HG02840 (cell line): ENCODE measurements at regions not wholly inside any gene's neighbourhood (a gene's known extent, or its start where the extent isn't known, plus 50 kb on each side); places are given as distances from the start of the nearest gene placed in this dataset.

Experiments used
- ATAC-seq: cut with Tn5 transposase; IDR thresholded peaks from one replicate; pipeline ENCODE4 v1.9.1; 2021; ENCODE audit warnings: mild to moderate bottlenecking, moderate library complexity, moderate number of reproducible peaks; ENCODE audit not compliant: unreplicated experiment, low FRiP score

GRCh38 chr5:68550015-68550414, 334.5 kb downstream of the PIK3R1 start:
- ATAC-seq = no peak

DNA sequence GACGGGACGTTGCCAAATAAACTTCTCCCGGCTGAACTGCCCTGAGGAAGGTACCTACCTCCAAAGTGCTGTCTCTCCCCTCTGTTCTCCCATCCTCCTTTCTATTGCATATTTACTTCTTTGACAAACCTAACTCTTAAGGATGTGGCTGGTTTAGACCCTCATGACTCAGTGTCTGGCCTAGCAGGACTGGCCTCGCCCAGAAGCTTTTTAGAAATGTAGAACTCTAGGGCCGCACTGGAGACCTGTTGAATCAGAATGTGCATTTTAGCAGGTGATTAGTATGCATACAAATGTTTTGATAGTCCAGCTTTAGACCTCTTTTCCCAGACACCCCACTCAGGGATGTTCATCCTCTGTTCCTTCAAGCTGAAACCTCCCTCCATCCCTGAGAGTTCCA, 335.9 kb downstream of the PIK3R1 start:
- no peak for ATAC-seq

DNA sequence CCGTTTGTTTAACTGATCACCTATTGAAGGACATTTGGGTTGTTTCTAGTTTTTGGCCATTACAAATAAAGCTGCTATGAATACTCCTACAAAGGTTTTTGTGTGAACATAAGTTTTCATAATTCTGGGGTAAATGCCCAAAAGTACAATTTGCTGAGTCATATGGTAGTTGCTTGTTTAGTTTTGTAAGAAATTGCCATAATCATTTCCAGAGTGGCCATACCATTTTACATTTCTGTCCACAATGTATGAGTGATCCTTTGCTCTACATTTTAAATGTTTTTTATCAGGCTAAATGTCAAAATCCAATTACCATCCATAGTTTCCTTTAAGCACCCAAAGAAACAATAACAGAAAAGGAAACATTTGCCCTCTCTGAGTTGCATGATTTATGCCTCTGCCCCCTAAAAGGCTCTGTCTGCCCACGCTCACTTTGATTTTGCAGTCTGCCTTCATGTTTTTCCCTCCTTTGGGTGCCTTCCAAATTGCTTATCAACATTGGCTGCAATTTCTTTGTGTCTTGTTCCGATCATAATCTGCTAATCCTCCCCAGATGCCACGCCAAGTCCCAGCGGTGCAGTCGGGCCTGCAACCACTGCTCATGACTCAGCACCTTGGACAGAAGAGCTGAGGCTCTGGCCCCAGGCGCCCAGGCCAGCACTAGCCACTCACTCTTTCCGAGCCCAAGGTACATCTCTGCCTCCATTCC, 339.2 kb downstream of the PIK3R1 start:
- no peak for ATAC-seq

DNA sequence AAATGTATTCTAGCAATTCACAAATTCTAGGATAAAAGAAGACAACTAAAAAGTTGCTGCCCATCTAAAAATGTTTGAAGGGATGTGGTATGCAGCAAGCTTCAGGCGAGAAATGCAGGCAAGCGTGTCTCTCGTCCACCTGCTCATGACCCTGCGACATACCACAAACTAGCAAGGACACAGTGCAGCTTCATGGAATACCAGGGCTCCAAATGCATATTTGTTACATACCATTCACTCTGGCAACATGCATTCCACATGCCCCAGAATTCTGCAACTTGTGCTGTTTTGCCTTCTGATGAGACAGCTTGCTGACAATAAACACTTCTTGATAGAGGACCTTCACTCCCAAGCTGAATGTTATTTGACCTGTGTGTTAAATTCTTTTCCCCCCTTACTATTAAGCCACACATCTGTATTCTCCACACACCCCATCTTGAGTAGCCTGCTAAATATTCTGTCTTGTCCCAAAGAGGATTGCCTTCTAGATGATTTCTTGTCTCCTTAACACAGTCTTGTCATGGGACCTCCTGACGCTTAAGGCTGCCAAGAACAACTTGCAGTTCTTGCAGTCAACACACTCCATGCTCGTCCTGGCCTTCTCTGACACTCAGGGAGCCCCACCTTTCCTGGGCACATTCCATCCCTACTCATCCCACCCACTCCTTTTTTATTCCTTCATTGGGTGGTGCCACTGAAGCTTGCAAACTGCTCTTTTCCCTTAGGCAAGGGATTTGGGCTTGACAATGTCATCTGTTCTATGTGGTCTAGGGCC, 340.5 kb downstream of the PIK3R1 start:
- no peak for ATAC-seq

DNA sequence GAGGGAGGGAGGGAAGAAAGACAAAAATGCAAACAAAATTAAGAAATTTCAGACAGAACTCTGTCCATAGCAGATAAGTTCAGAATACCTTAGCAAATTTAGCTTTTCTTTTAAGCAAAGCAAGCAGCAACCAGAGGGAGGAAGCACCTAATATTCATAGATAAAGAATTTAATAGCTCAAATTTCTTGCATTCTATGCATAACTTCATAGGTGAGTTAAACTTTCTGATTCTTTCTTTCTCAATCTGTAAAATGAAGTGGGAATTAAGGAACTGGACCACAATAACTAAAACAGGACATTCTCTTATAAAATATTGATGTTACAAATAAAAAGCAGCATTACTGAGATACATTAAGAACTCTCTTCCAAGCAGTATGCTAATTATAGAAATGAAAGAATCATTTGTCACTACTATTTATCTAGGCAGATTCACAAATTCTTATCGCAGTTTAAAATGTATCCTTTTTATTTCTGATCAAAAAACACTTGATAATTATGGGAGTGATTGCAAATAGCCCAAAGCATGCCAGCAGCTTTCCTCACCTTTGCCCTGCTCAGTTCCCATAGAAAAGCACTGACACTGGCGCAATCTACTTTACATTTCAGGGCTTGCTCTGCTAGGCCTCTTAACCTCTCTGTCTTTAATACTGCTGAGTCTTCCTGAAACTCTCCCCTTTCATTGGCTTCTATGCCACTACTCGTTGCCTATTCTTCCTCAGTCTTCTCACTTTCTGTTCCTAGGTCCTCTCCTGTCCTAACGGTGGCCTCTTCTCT, 341.8 kb downstream of the PIK3R1 start:
- ATAC-seq = no peak

DNA sequence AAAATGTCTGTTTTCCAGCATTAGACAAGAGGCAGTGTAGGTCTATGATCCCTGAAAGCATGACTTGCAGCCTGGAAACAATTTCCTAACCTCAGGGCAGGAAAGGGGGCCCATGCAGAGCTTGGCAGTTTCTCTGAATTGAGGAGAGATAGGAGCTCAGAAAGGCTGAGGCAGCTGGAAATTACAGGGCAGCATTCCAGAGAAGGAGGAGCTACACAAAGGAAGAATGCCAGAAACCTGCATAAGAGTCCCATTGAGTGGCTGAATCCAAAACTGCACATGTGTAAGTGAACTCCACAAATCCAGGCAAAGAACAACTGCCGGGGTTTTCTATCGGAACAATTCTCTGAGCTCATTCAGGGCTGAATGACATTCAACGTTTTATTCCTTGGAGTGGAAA, 346.8 kb downstream of the PIK3R1 start:
- no peak for ATAC-seq

DNA sequence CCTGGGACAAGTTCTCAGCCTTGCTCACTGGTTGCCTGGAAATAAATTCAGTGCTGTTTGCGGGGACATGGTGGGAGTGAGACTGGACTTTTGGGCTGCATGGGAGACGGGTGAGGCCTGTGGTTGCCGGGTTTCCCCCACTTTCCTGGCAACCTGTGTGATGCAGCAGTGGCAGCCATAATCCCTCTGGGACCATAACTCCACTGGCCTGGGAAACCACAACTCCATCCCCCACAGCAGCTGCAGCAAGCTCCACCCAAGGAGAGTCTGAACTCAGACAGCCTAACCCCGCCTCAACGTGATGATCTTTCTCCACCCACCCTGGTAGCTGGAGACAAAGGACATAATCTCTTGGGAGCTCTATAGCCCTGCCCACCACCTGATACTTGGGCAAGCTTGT, 349.9 kb downstream of the PIK3R1 start:
- no peak for ATAC-seq

GRCh38 chr5:68576805-68577204, 361.2 kb downstream of the PIK3R1 start:
- no peak for ATAC-seq

GRCh38 chr5:68582284-68582683, 366.7 kb downstream of the PIK3R1 start:
- no peak for ATAC-seq

DNA sequence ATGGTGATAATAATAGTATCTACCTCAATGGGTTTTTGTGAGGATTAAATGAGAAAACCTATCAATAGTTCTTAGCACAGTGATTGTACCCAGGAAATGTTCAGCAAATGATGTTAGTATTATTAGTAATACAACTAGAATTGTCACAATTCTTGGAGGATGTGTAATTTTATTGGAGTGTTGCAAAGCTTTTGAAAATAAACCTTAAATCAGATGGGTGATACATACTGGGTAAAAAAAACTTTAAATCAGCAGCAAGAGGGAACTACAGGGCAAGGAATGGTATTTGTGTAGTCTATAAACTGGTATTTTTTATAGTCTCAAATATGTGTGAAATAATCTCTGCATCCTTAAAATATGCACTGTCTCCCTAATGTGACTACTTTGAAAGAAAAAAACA, 371.6 kb downstream of the PIK3R1 start:
- ATAC-seq = no peak

GRCh38 chr5:68591850-68592249, 376.3 kb downstream of the PIK3R1 start:
- no peak for ATAC-seq

DNA sequence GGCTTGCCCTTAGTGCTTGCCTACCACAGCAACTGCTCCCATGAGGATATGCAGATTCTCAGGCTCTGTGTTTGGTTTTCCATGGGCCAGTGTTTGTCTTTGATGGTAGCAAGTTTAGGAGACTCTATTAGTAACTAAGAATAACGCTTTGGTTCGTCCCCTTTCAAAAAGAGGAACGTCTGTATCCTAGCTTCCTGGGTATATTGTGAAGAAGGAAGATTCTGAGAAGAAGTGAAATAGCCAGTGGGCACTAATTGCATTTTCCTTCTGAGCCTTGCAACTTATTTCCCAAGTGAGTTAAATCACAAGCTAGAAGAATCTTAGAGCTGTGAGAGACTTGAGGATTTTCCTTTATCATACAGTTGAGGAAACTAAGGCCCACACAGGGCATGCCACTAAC, 376.8 kb downstream of the PIK3R1 start:
- ATAC-seq = no peak

DNA sequence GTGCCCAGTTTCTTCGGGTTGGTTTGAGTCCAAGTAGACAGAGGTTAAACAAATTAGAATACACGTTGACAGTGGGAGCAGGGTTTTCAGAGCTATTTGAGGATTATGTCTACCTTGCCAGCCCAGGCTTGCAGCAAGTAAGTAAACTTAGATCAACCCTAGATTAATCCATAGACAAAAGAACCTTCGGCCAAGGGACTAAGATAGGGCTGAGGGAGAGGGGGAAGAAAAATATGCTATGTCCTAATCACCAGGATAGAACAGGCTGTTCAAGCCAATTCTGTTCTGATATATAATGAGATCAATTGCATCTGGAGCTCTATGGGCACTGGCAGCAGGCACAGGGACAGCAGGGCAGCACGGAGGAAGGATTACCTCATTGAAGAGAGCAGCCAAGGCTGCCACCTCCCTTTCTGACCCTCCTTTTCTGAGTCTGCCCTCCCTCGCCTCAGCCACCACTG, 377.7 kb downstream of the PIK3R1 start:
- ATAC-seq = no peak

DNA sequence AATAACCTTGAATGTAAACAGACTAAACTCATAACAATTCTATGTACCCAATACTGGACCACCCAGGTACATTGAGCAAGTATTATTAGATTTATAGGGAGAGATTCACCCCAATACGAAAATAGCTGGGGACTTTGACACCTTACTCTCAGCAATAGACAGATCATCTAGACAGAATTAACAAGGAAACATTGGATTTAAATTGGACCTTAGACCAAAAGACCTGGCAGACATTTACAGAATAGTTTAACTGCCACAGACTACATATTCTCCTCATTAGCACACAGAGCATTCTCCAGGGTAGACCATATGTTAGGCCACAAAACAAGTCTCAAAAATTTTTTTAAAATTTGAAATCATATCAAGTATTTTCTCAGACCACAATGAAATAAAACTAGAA, 397.4 kb downstream of the PIK3R1 start:
- ATAC-seq = no peak

GRCh38 chr5:68618501-68618900, 402.9 kb downstream of the PIK3R1 start:
- no peak for ATAC-seq

DNA sequence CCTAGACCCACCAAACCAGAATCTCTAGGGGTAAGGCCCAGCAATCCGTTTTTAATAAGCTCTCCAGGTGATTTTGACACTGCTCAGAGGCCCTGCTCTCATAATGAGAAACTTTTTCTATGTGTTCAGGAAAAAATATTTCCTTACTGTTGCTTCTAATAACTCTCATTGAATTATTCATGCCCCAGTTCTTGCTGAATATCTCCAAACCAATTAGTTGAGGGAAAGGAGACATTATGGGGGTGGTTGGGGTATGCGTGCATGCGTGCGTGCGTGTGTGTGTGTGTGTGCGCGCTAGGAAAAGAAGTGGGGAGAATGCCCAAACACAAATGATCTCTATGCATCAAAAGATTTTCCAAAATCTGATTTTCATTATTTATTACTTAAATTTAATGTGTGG, 411.4 kb downstream of the PIK3R1 start:
- ATAC-seq = no peak

DNA sequence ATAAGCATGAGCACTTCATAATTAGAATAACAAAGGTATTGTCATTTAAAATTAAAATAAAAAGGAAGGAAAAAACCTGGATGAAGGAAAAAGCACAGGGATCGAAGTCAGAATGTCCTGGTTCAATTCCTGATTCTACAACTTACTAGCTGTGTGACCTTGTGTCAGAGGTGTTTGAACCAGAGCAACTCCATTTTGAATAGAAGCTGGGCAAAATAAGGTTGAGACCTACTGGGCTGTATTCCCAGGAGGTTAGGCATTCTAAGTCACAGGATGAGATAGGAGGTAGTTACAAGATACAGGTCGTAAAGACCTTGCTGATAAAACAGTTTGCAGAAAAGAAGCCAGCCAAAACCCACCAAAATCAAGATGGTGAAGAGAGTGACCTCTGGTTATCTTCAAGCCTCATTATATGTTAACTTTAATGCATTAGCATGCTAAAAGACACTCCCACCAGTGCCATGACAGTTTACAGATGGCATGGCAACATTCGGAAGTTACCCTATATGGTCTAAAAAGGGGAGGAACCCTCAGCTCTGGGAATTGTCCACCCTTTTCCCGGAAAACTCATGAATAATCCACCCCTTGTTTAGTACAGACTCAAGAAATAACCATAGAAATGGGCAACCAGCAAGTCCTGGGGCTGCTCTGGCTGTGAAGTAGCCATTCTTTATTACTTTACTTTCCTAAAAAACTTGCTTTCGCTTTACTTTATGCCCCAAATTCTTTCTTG, 412.7 kb downstream of the PIK3R1 start:
- ATAC-seq = no peak

GRCh38 chr5:68630354-68630753, 414.8 kb downstream of the PIK3R1 start:
- ATAC-seq = no peak

DNA sequence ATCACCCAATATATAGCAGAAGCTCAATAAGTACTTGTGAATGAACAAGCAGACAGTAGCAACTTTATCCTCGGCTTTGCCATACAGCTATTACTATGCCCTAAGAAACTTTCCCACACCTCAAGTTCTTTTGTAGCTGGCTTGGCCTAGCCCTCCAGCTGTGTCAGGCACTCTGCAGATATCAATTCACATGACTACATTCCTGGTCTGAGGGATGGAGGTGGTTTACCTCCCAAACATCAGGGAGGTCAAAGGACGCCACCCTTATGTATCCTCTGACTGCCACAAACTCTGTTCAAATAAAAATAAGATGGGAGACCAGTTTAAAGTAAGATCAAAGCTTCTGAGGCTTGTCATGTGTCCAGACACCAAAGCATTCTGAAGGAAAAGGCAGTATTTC, 416.3 kb downstream of the PIK3R1 start:
- no peak for ATAC-seq

DNA sequence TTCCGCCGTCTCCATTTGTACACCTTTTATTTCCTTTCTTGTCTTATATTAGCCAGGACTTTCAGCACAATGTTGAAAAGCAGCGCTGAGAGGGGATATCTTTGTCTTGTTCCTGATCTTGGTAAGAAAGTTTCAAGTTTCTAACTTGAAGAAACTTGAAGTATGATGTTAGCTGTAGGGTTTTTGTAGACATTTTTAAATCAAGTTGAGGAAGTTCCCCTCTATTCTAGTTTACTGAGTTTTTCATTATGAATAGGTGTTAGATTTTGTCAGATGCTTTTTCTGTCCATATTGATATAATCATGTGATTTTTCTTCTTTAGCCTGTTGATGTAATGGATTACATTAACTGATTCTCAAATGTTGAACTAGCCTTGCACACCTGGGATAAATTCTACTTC, 425.7 kb downstream of the PIK3R1 start:
- ATAC-seq = no peak

GRCh38 chr5:68643064-68643463, 427.5 kb downstream of the PIK3R1 start:
- no peak for ATAC-seq
